ENCODE measurements at regions not wholly inside any gene's neighbourhood (a gene's known extent, or its start where the extent isn't known, plus 50 kb on each side); places are given as distances from the start of the nearest gene placed in this dataset.

DNA sequence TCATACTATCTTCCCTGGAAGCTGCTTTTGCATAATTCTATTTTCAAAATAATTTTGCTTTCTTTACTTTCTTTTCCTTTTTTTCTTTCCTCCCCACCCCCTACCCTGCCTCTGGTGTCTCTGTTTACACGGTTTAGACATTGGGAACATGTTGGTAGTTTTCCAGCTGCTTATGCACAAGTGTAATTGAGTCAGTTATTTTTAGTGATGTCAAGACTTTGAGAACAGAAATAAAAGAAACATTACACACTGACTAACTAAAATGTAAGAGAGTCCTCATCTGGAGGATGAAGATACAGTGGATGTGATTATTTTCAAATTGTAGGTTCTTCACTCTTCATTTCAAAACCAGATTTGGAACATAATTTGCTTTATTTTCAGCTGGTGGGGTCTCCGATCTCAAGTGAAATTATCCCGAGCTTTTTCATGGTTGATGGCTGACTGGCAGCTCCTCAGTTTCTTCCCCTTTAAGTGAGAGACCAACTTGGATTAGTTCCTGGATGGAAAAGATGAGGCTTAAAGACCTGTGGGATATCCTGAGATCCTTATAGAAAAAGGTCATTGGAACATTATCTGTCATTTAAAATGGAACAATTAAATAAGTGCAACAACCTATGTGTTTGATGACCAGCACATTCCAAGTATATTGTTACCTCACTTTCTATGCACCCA lies 154.4 kb upstream of the ZNF462 start:
- Histone ChIP-seq H3K4me1 (ENCODE audit: insufficient read depth, low read length) (no peaks in the 10 kb centered on the region), H3K4me2 (ENCODE audit: insufficient read depth, low read length) (no peak overlapping the region), H3K79me2 (ENCODE audit: insufficient read depth, low read length) (no peaks in the 10 kb centered on the region), H2AFZ (ENCODE audit: low read depth, low read length) (no peak overlapping the region), H3K4me3 (ENCODE audit: low read depth in 1 of 2, low read length in 2 of 2) (no peak overlapping the region), H3K9me3 (ENCODE audit: insufficient read depth, low read length, severe bottlenecking) (no peaks in the 10 kb centered on the region), H3K9ac (ENCODE audit: low read depth, low read length) (no peak overlapping the region), H3K36me3 (ENCODE audit: insufficient read depth, low read length) (no peaks in the 10 kb centered on the region), H3K27me3 (ENCODE audit: insufficient read depth, low read length, poor library complexity) (no peaks in the 10 kb centered on the region), H3K27ac (ENCODE audit: low read length) (no peak overlapping the region), H4K20me1 (ENCODE audit: insufficient read depth, low read length) (no peaks in the 10 kb centered on the region)
- no peak for TF ChIP-seq EZH2 (IDR thresholded peaks at IDR 0.05; ENCODE audit: borderline replicate concordance, low read depth, low read length, severe bottlenecking)
- TF ChIP-seq, protein P1, sequence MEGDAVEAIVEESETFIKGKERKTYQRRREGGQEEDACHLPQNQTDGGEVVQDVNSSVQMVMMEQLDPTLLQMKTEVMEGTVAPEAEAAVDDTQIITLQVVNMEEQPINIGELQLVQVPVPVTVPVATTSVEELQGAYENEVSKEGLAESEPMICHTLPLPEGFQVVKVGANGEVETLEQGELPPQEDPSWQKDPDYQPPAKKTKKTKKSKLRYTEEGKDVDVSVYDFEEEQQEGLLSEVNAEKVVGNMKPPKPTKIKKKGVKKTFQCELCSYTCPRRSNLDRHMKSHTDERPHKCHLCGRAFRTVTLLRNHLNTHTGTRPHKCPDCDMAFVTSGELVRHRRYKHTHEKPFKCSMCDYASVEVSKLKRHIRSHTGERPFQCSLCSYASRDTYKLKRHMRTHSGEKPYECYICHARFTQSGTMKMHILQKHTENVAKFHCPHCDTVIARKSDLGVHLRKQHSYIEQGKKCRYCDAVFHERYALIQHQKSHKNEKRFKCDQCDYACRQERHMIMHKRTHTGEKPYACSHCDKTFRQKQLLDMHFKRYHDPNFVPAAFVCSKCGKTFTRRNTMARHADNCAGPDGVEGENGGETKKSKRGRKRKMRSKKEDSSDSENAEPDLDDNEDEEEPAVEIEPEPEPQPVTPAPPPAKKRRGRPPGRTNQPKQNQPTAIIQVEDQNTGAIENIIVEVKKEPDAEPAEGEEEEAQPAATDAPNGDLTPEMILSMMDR (IDR thresholded peaks at IDR 0.05; ENCODE audit: borderline replicate concordance, extremely low read depth, low read length, poor library complexity, severe bottlenecking), result no peak
- ATAC-seq (ENCODE audit: insufficient read depth, low read depth) (no peak), DNase-seq (no peak)

- H3K4me2 ChIP-seq (ENCODE audit: insufficient read depth, low read length), result no peak overlapping the region
- H4K20me1 ChIP-seq (ENCODE audit: insufficient read depth, low read length), result no peaks in the 10 kb centered on the region
- no peak overlapping the region for H3K9ac ChIP-seq (ENCODE audit: low read depth, low read length)
- no peak for TF ChIP-seq EZH2 (IDR thresholded peaks at IDR 0.05; ENCODE audit: borderline replicate concordance, low read depth, low read length, severe bottlenecking)
- TF ChIP-seq, protein P1 (IDR thresholded peaks at IDR 0.05; ENCODE audit: borderline replicate concordance, extremely low read depth, low read length, poor library complexity, severe bottlenecking), result no peak
- H3K36me3 ChIP-seq (ENCODE audit: insufficient read depth, low read length), result no peaks in the 10 kb centered on the region
- H3K9me3 ChIP-seq (ENCODE audit: insufficient read depth, low read length, severe bottlenecking), result no peaks in the 10 kb centered on the region
- H3K27ac ChIP-seq (ENCODE audit: low read length), result no peak overlapping the region
- H2AFZ ChIP-seq (ENCODE audit: low read depth, low read length), result no peak overlapping the region
- H3K79me2 ChIP-seq (ENCODE audit: insufficient read depth, low read length), result no peaks in the 10 kb centered on the region
- ATAC-seq (ENCODE audit: insufficient read depth, low read depth) (no peak), DNase-seq (no peak)
- H3K4me1 ChIP-seq (ENCODE audit: insufficient read depth, low read length), result no peaks in the 10 kb centered on the region
- H3K27me3 ChIP-seq (ENCODE audit: insufficient read depth, low read length, poor library complexity), result no peaks in the 10 kb centered on the region
- no peak overlapping the region for H3K4me3 ChIP-seq (ENCODE audit: low read depth in 1 of 2, low read length in 2 of 2)
Measured at GRCh38 chr9:106712279-106712678, 150.7 kb upstream of the ZNF462 start.

DNA sequence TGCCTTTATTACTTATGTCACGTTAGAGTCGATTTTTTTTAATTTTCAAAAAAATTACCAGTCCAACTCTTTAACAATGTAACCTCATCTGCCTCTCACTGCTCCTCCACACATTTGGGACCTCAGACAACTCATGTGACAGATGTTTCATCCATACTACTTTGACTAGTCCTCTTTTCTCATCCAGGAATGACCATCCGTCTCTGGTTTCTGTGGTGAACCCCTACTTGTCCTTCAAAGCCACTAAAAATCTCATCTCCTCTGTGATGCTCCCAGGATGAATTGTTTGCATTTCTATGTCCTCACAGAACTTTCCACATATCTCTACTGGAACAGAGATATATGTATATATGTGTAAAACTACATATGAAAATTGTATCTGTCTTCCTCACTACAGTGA lies 149.8 kb upstream of the ZNF462 start:
- Histone ChIP-seq H3K9me3 (ENCODE audit: insufficient read depth, low read length, severe bottlenecking) (no peaks in the 10 kb centered on the region), H3K27me3 (ENCODE audit: insufficient read depth, low read length, poor library complexity) (no peaks in the 10 kb centered on the region), H3K36me3 (ENCODE audit: insufficient read depth, low read length) (no peaks in the 10 kb centered on the region), H3K27ac (ENCODE audit: low read length) (no peak overlapping the region), H3K4me1 (ENCODE audit: insufficient read depth, low read length) (no peaks in the 10 kb centered on the region), H3K79me2 (ENCODE audit: insufficient read depth, low read length) (no peaks in the 10 kb centered on the region), H3K4me2 (ENCODE audit: insufficient read depth, low read length) (no peak overlapping the region), H3K9ac (ENCODE audit: low read depth, low read length) (no peak overlapping the region), H2AFZ (ENCODE audit: low read depth, low read length) (no peak overlapping the region), H4K20me1 (ENCODE audit: insufficient read depth, low read length) (no peaks in the 10 kb centered on the region), H3K4me3 (ENCODE audit: low read depth in 1 of 2, low read length in 2 of 2) (no peak overlapping the region)
- no peak for ATAC-seq (ENCODE audit: insufficient read depth, low read depth)
- TF ChIP-seq, protein P1 (IDR thresholded peaks at IDR 0.05; ENCODE audit: borderline replicate concordance, extremely low read depth, low read length, poor library complexity, severe bottlenecking), result no peak
- no peak for TF ChIP-seq EZH2 (IDR thresholded peaks at IDR 0.05; ENCODE audit: borderline replicate concordance, low read depth, low read length, severe bottlenecking)
- DNase-seq, result no peak

Data from DND-41 (cell line).